Natural killer cell (primary cell): ENCODE measurements at regions not wholly inside any gene's neighbourhood (a gene's known extent, or its start where the extent isn't known, plus 50 kb on each side); places are given as distances from the start of the nearest gene placed in this dataset.

ENCODE experiments used
- ATAC-seq, 3 donors: fragments of 150-1000 bp in 2 of 3; fragments of 200-7000 bp in 1 of 3; cut with Tn5 transposase; 1 replicate in 1 of 3; 2 replicates in 2 of 3; pipeline ENCODE4 v1.10.0; 2021; ENCODE audit warnings: mild to moderate bottlenecking in 2 of 3, moderate library complexity in 2 of 3
- DNase-seq, 2 donors: peaks; one replicate each; pipeline versions ENCODE4 v3.0.0 to v3.0.0-alpha.2; 2013 to 2021; ENCODE audit warnings: mixed read lengths in 1 of 2
- H3K27ac ChIP-seq: one replicate; pipeline ENCODE4 v1.5.1; 2013; ENCODE audit warnings: mild to moderate bottlenecking, low read length
- H3K27me3 ChIP-seq: one replicate; pipeline ENCODE4 v1.6.1; 2013; ENCODE audit warnings: low read length; ENCODE audit not compliant: control insufficient read depth, insufficient read depth
- H3K36me3 ChIP-seq: one replicate; pipeline ENCODE4 v1.6.1; 2013; ENCODE audit warnings: low read length; ENCODE audit not compliant: control insufficient read depth, insufficient read depth
- H3K4me1 ChIP-seq: one replicate; pipeline ENCODE4 v1.6.1; 2013; ENCODE audit warnings: low read length; ENCODE audit not compliant: control insufficient read depth, insufficient read depth
- H3K4me3 ChIP-seq: one replicate; pipeline ENCODE4 v1.5.1; 2013; ENCODE audit warnings: low read length
- H3K9me3 ChIP-seq: one replicate; pipeline ENCODE4 v1.6.1; 2013; ENCODE audit warnings: low read length; ENCODE audit not compliant: control insufficient read depth, insufficient read depth
- H3K27ac Mint-ChIP-seq, 2 donors: one replicate each; pipeline ENCODE4 v1.8.0; 2022; ENCODE audit warnings: mild to moderate bottlenecking in 2 of 2, mixed read lengths in 2 of 2, moderate library complexity in 1 of 2
- H3K27me3 Mint-ChIP-seq, 2 donors: one replicate each; pipeline ENCODE4 v1.8.0; 2022; ENCODE audit warnings: low read depth in 2 of 2, mixed read lengths in 2 of 2
- H3K36me3 Mint-ChIP-seq: one replicate; pipeline ENCODE4 v1.8.0; 2022; ENCODE audit warnings: mixed read lengths
- H3K4me1 Mint-ChIP-seq, 2 donors: one replicate each; pipeline ENCODE4 v1.8.0; 2022; ENCODE audit warnings: mixed read lengths in 2 of 2
- H3K4me3 Mint-ChIP-seq: one replicate; pipeline ENCODE4 v1.8.0; 2022; ENCODE audit warnings: mild to moderate bottlenecking, moderate library complexity, mixed read lengths
- H3K9me3 Mint-ChIP-seq, 2 donors: one replicate each; pipeline ENCODE4 v1.8.0; 2022; ENCODE audit warnings: mixed read lengths in 2 of 2
- WGBS: methylation state at CpG from one replicate; pipeline ENCODE4 v1.1.7; 2013; ENCODE audit warnings: missing lambda C conversion rate; ENCODE audit not compliant: insufficient coverage; 5-methylcytosine and 5-hydroxymethylcytosine counted together
- intact Hi-C: fragments of 100-400 bp; cut with micrococcal nuclease; formaldehyde crosslinking; loops from one replicate; pipeline ENCODE4 v1.14.2; 2022
- TF ChIP-seq, protein P1 (sequence below): fragments of 200-600 bp; IDR thresholded peaks from one replicate; pipeline ENCODE4 v1.8.0; 2022; ENCODE audit warnings: antibody characterized with exemption

- Mint-ChIP-seq H3K9me3 (peaks cover 0 to 3% of the 10 kb centered on the region in 2 donors), H3K36me3 (peaks cover 7% of the 10 kb centered on the region), H3K27ac (no peak overlapping the region), H3K4me3 (no peak overlapping the region), H3K27me3 (no peaks in the 10 kb centered on the region), H3K4me1 (peaks cover 0 to 6% of the 10 kb centered on the region in 2 donors)
- TF ChIP-seq, protein P1, sequence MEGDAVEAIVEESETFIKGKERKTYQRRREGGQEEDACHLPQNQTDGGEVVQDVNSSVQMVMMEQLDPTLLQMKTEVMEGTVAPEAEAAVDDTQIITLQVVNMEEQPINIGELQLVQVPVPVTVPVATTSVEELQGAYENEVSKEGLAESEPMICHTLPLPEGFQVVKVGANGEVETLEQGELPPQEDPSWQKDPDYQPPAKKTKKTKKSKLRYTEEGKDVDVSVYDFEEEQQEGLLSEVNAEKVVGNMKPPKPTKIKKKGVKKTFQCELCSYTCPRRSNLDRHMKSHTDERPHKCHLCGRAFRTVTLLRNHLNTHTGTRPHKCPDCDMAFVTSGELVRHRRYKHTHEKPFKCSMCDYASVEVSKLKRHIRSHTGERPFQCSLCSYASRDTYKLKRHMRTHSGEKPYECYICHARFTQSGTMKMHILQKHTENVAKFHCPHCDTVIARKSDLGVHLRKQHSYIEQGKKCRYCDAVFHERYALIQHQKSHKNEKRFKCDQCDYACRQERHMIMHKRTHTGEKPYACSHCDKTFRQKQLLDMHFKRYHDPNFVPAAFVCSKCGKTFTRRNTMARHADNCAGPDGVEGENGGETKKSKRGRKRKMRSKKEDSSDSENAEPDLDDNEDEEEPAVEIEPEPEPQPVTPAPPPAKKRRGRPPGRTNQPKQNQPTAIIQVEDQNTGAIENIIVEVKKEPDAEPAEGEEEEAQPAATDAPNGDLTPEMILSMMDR: no peak
- intact Hi-C loops: no loop called here
- Histone ChIP-seq H3K27ac (no peak overlapping the region), H3K27me3 (no peaks in the 10 kb centered on the region), H3K4me3 (no peak overlapping the region), H3K9me3 (no peaks in the 10 kb centered on the region), H3K36me3 (no peaks in the 10 kb centered on the region), H3K4me1 (no peaks in the 10 kb centered on the region)
- WGBS: no CpG with 5 or more reads among the region's 1 CpG
- DNase-seq: no peak
- ATAC-seq: no peak
Observed at GRCh38 chr7:18278316-18278715, 217.2 kb upstream of the HDAC9 start.

- Histone ChIP-seq H3K36me3 (no peaks in the 10 kb centered on the region), H3K4me3 (no peak overlapping the region), H3K4me1 (no peaks in the 10 kb centered on the region), H3K9me3 (no peaks in the 10 kb centered on the region), H3K27me3 (no peaks in the 10 kb centered on the region), H3K27ac (no peak overlapping the region)
- TF ChIP-seq, protein P1: no peak
- no peak for DNase-seq
- intact Hi-C loops: no loop called here
- WGBS: 0% methylated on average over 1 of the region's 1 CpG
- H3K4me1 Mint-ChIP-seq: peaks cover 6 to 13% of the 10 kb centered on the region in 2 donors
- peaks cover 0 to 3% of the 10 kb centered on the region in 2 donors for H3K9me3 Mint-ChIP-seq
- no peaks in the 10 kb centered on the region for H3K27me3 Mint-ChIP-seq
- H3K4me3 Mint-ChIP-seq: no peak overlapping the region
- H3K27ac Mint-ChIP-seq: no peak overlapping the region
- H3K36me3 Mint-ChIP-seq: peaks cover 7% of the 10 kb centered on the region
- ATAC-seq: no peak
Observed at GRCh38 chr7:18283045-18283444, 212.5 kb upstream of the HDAC9 start.

- Histone ChIP-seq H3K27ac (no peak overlapping the region), H3K4me3 (no peak overlapping the region), H3K4me1 (peaks cover 3% of the 10 kb centered on the region), H3K27me3 (no peaks in the 10 kb centered on the region), H3K9me3 (no peaks in the 10 kb centered on the region), H3K36me3 (no peaks in the 10 kb centered on the region)
- H3K4me3 Mint-ChIP-seq: no peak overlapping the region
- intact Hi-C loops: no loop called here
- ATAC-seq (no peak), DNase-seq (no peak)
- H3K27me3 Mint-ChIP-seq: no peaks in the 10 kb centered on the region
- peaks cover 0 to 3% of the 10 kb centered on the region in 2 donors for H3K9me3 Mint-ChIP-seq
- peaks cover 40 to 51% of the 10 kb centered on the region in 2 donors for H3K4me1 Mint-ChIP-seq
- WGBS: 100% methylated on average over 2 of the region's 2 CpGs
- TF ChIP-seq, protein P1: no peak
- H3K27ac Mint-ChIP-seq: no peak overlapping the region
- H3K36me3 Mint-ChIP-seq: peaks cover 7% of the 10 kb centered on the region
Observed at GRCh38 chr7:18287482-18287881, 208.1 kb upstream of the HDAC9 start.

DNA sequence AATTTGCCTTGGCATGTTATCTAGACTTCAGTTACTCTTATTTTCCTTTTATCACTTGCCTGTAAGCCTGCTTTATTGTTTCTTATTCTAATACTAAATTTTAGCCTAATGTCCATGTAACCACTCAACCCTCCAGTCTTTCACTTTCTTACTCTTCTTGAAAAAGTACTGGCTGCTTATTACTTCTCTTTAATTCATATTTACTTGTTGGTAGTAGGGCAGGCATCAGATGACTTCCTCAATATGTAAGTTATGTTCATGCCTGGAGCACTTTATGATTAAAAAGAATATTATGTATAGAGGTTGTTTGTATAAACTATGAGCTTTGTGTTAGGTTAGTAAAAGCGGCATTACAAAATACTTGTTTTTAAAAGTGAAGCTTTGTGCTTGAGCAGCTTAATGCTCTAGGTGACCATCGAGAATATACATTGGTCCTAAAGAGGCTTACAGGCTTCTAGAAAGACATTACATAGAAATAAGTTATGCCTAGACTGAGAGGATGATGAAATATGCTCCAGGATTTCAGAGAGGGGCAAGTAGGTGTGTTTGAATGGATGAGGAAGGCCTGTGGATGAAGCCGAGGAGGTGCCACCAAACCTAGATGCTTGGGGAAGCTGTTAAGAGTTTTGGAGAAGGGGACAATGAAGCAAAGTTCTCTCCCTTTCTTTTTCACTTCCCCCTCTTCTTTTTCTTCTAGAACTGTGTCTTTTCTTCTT lies 207.1 kb upstream of the HDAC9 start:
- Mint-ChIP-seq H3K4me1 (peaks cover 50 to 55% of the 10 kb centered on the region in 2 donors), H3K4me3 (peak overlapping the region; percentile 28), H3K27ac (no peak overlapping the region), H3K9me3 (no peaks in the 10 kb centered on the region), H3K27me3 (no peaks in the 10 kb centered on the region), H3K36me3 (no peaks in the 10 kb centered on the region)
- intact Hi-C loops: no loop called here
- 100% methylated on average over 2 of the region's 3 CpGs for WGBS
- H3K4me3 ChIP-seq: no peak overlapping the region
- peaks cover 3% of the 10 kb centered on the region for H3K4me1 ChIP-seq
- TF ChIP-seq, protein P1: no peak
- DNase-seq: no peak
- no peaks in the 10 kb centered on the region for H3K27me3 ChIP-seq
- no peak overlapping the region for H3K27ac ChIP-seq
- no peaks in the 10 kb centered on the region for H3K9me3 ChIP-seq
- ATAC-seq: no peak
- no peaks in the 10 kb centered on the region for H3K36me3 ChIP-seq
